ENCODE measurements at regions not wholly inside any gene's neighbourhood (a gene's known extent, or its start where the extent isn't known, plus 50 kb on each side); places are given as distances from the start of the nearest gene placed in this dataset.
"Not testable (repeated sequence)": the region's sequence is repeated elsewhere in the genome, so short reads cannot be mapped to it uniquely, and the experiment has no call there.

- DNase-seq, result no peak
Measured at GRCh38 chr5:51034222-51034901, 348.9 kb upstream of the ISL1 start.

GRCh38 chr5:51039424-51040329, 343.6 kb upstream of the ISL1 start:
- DNase-seq, result no peak

GRCh38 chr5:51043745-51044144, 339.5 kb upstream of the ISL1 start:
- no peak for DNase-seq

GRCh38 chr5:51047369-51047768, 335.9 kb upstream of the ISL1 start:
- DNase-seq, result no peak

- DNase-seq, result no peak
Measured at GRCh38 chr5:51053361-51053760, 329.9 kb upstream of the ISL1 start.

GRCh38 chr5:51060953-51061352, 322.3 kb upstream of the ISL1 start:
- DNase-seq, result no peak

- no peak for DNase-seq
Measured at GRCh38 chr5:51072937-51073336, 310.3 kb upstream of the ISL1 start.

- DNase-seq, result no peak
Measured at GRCh38 chr5:51082741-51083140, 300.5 kb upstream of the ISL1 start.

GRCh38 chr5:51091816-51092215, 291.4 kb upstream of the ISL1 start:
- DNase-seq, result no peak

- DNase-seq, result no peak
Measured at GRCh38 chr5:51095486-51095885, 287.8 kb upstream of the ISL1 start.

GRCh38 chr5:51096859-51097258, 286.4 kb upstream of the ISL1 start:
- DNase-seq, result no peak

- no peak for DNase-seq
Measured at GRCh38 chr5:51099173-51099853, 283.9 kb upstream of the ISL1 start.

GRCh38 chr5:51104556-51104955, 278.7 kb upstream of the ISL1 start:
- no peak for DNase-seq

- DNase-seq, result no peak
Measured at GRCh38 chr5:51109786-51110410, 273.4 kb upstream of the ISL1 start.

- DNase-seq, result no peak
Measured at GRCh38 chr5:51131266-51131665, 252.0 kb upstream of the ISL1 start.

- DNase-seq, result no peak
Measured at GRCh38 chr5:51138164-51138563, 245.1 kb upstream of the ISL1 start.

GRCh38 chr5:51148437-51148836, 234.8 kb upstream of the ISL1 start:
- DNase-seq, result no peak

GRCh38 chr5:51156222-51156621, 227.0 kb upstream of the ISL1 start:
- no peak for DNase-seq

- no peak for DNase-seq
Measured at GRCh38 chr5:51156838-51157237, 226.4 kb upstream of the ISL1 start.

- DNase-seq, result no peak
Measured at GRCh38 chr5:51159164-51159563, 224.1 kb upstream of the ISL1 start.

GRCh38 chr5:51159606-51160005, 223.6 kb upstream of the ISL1 start:
- DNase-seq, result no peak

- DNase-seq, result no peak
Measured at GRCh38 chr5:51162245-51162644, 221.0 kb upstream of the ISL1 start.

- DNase-seq, result not testable (repeated sequence)
Measured at GRCh38 chr5:51165621-51166020, 217.6 kb upstream of the ISL1 start.

All from stimulated activated CD4-positive, alpha-beta T cell treated with anti-CD3 and anti-CD28 coated beads, Interleukin-1b, Interleukin-23, amount 100 ng/mL, for 48 hours (primary cell).